Sigmoid colon (tissue), 6 donors: ENCODE measurements at regions not wholly inside any gene's neighbourhood (a gene's known extent, or its start where the extent isn't known, plus 50 kb on each side); places are given as distances from the start of the nearest gene placed in this dataset.
A peak's percentile ranks its signal among the peaks of the same experiment; 100 is the strongest.

Experiments used
- DNase-seq: peaks from one replicate; pipeline ENCODE4 v3.0.0-alpha.2; 2019
- H3K27ac ChIP-seq, 4 donors: fragments of 200-600 bp; sonication (generic); one replicate each; pipeline ENCODE4 v1.5.1; 2016 to 2019; ENCODE audit warnings: mild to moderate bottlenecking in 1 of 4
- H3K27me3 ChIP-seq, 3 donors: fragments of 200-600 bp; sonication (generic); one replicate each; pipeline ENCODE4 v1.5.1; 2019; ENCODE audit warnings: mild to moderate bottlenecking in 1 of 3
- H3K36me3 ChIP-seq, 4 donors: fragments of 200-600 bp; sonication (generic); one replicate each; pipeline ENCODE4 v1.5.1; 2016 to 2019
- H3K4me1 ChIP-seq, 4 donors: fragments of 200-600 bp; sonication (generic); one replicate each; pipeline ENCODE4 v1.5.1; 2017 to 2019
- H3K4me3 ChIP-seq, 4 donors: fragments of 200-600 bp; sonication (generic); one replicate each; pipeline ENCODE4 v1.5.1; 2017 to 2019; ENCODE audit warnings: mild to moderate bottlenecking in 2 of 4, moderate library complexity in 1 of 4
- H3K9me3 ChIP-seq, 4 donors: fragments of 200-600 bp in 3 of 4; sonication (generic) in 3 of 4; one replicate each; pipeline versions ENCODE4 v1.5.1 to v1.6.1; 2013 to 2019
- EP300 ChIP-seq, 4 donors: sonication (generic); formaldehyde crosslinking; IDR thresholded peaks; one replicate each; pipeline ENCODE4 v1.6.1; 2017; ENCODE audit warnings: antibody characterized with exemption in 4 of 4
- POLR2A ChIP-seq, 2 donors: fragments of 450-650 bp; IDR thresholded peaks; one replicate each; pipeline ENCODE4 v1.6.1; 2016; ENCODE audit warnings: antibody characterized with exemption in 2 of 2, mild to moderate bottlenecking in 2 of 2, moderate library complexity in 2 of 2
- POLR2AphosphoS5 ChIP-seq, 4 donors: sonication (generic); formaldehyde crosslinking; IDR thresholded peaks; one replicate each; pipeline ENCODE4 v1.6.1; 2017; ENCODE audit warnings: antibody characterized with exemption in 4 of 4
- WGBS, 2 donors: extraction: QIAGEN DNeasy Blood & Tissue Kit; methylation state at CpG; one replicate each; pipeline ENCODE4 v1.1.7; 2013; 5-methylcytosine and 5-hydroxymethylcytosine counted together
- intact Hi-C: fragments of 100-400 bp; cut with DNase I; formaldehyde crosslinking; loops from one replicate; pipeline ENCODE4 v1.15.1; 2023
- TF ChIP-seq, protein P1 (sequence below), 4 experiments: fragments of 450-650 bp in 3 of 4; fragments of 200-600 bp in 1 of 4; IDR thresholded peaks; one replicate each; pipeline ENCODE4 v1.5.1; 2016 to 2019; ENCODE audit warnings: antibody characterized with exemption in 4 of 4, mild to moderate bottlenecking in 3 of 4, moderate library complexity in 2 of 4
- donor health status: healthy with polysubstance abuse.
- donor health status: healthy.

- WGBS, 2 donors = 85 to 88% methylated on average over 4 of the region's 4 CpGs
- peaks cover 0 to 13% (median 7%) of the 10 kb centered on the region in 4 donors for H3K4me1 ChIP-seq
- DNase-seq = peak; percentile 52
- no peaks in the 10 kb centered on the region for H3K9me3 ChIP-seq
- no peak for TF ChIP-seq POLR2AphosphoS5 (IDR thresholded peaks at IDR 0.05)
- no peak for TF ChIP-seq POLR2A (IDR thresholded peaks at IDR 0.05)
- TF ChIP-seq EP300 (IDR thresholded peaks at IDR 0.05) = no peak
- H3K27me3 ChIP-seq = no peaks in the 10 kb centered on the region
- intact Hi-C loops = no loop called here
- H3K36me3 ChIP-seq = no peaks in the 10 kb centered on the region
- no peak overlapping the region for H3K27ac ChIP-seq
- no peak overlapping the region for H3K4me3 ChIP-seq
Measured at GRCh38 chr10:78867555-78867939, 201.2 kb upstream of the ZMIZ1 start.

GRCh38 chr10:78868048-78868447, 200.7 kb upstream of the ZMIZ1 start:
- Histone ChIP-seq H3K27me3 (no peaks in the 10 kb centered on the region), H3K4me3 (no peak overlapping the region), H3K9me3 (no peaks in the 10 kb centered on the region), H3K4me1 (peaks cover 0 to 13% (median 7%) of the 10 kb centered on the region in 4 donors), H3K36me3 (no peaks in the 10 kb centered on the region), H3K27ac (no peak overlapping the region)
- DNase-seq = no peak
- 86 to 91% methylated on average over 3 of the region's 3 CpGs for WGBS, 2 donors
- intact Hi-C loops = no loop called here
- no peak for TF ChIP-seq POLR2AphosphoS5 (IDR thresholded peaks at IDR 0.05)
- TF ChIP-seq, protein P1, sequence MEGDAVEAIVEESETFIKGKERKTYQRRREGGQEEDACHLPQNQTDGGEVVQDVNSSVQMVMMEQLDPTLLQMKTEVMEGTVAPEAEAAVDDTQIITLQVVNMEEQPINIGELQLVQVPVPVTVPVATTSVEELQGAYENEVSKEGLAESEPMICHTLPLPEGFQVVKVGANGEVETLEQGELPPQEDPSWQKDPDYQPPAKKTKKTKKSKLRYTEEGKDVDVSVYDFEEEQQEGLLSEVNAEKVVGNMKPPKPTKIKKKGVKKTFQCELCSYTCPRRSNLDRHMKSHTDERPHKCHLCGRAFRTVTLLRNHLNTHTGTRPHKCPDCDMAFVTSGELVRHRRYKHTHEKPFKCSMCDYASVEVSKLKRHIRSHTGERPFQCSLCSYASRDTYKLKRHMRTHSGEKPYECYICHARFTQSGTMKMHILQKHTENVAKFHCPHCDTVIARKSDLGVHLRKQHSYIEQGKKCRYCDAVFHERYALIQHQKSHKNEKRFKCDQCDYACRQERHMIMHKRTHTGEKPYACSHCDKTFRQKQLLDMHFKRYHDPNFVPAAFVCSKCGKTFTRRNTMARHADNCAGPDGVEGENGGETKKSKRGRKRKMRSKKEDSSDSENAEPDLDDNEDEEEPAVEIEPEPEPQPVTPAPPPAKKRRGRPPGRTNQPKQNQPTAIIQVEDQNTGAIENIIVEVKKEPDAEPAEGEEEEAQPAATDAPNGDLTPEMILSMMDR (IDR thresholded peaks at IDR 0.05) = no peak
- TF ChIP-seq EP300 (IDR thresholded peaks at IDR 0.05) = no peak
- TF ChIP-seq POLR2A (IDR thresholded peaks at IDR 0.05) = no peak

GRCh38 chr10:78868456-78868855, 200.3 kb upstream of the ZMIZ1 start:
- Histone ChIP-seq H3K4me3 (no peak overlapping the region), H3K9me3 (no peaks in the 10 kb centered on the region), H3K36me3 (no peaks in the 10 kb centered on the region), H3K27ac (no peak overlapping the region), H3K4me1 (peaks cover 0 to 13% (median 7%) of the 10 kb centered on the region in 4 donors), H3K27me3 (no peaks in the 10 kb centered on the region)
- intact Hi-C loops = no loop called here
- WGBS, 2 donors = 91 to 92% methylated on average over 5 of the region's 5 CpGs
- no peak for DNase-seq
- no peak for TF ChIP-seq POLR2A (IDR thresholded peaks at IDR 0.05)
- no peak for TF ChIP-seq EP300 (IDR thresholded peaks at IDR 0.05)
- TF ChIP-seq, protein P1 (IDR thresholded peaks at IDR 0.05) = no peak
- TF ChIP-seq POLR2AphosphoS5 (IDR thresholded peaks at IDR 0.05) = no peak

- Histone ChIP-seq H3K36me3 (no peaks in the 10 kb centered on the region), H3K27me3 (no peaks in the 10 kb centered on the region), H3K4me3 (no peak overlapping the region), H3K27ac (no peak overlapping the region), H3K4me1 (peaks cover 0 to 13% (median 7%) of the 10 kb centered on the region in 4 donors), H3K9me3 (no peaks in the 10 kb centered on the region)
- DNase-seq = peak; percentile 29
- intact Hi-C loops = no loop called here
- WGBS, 2 donors = 95 to 96% methylated on average over 7 of the region's 7 CpGs
- TF ChIP-seq, protein P1 (IDR thresholded peaks at IDR 0.05) = no peak
- TF ChIP-seq POLR2AphosphoS5 (IDR thresholded peaks at IDR 0.05) (no peak), EP300 (IDR thresholded peaks at IDR 0.05) (no peak), POLR2A (IDR thresholded peaks at IDR 0.05) (no peak)
Measured at GRCh38 chr10:78868861-78869260, 199.9 kb upstream of the ZMIZ1 start.

GRCh38 chr10:78869508-78870454, 199.0 kb upstream of the ZMIZ1 start:
- Histone ChIP-seq H3K27ac (no peak overlapping the region), H3K27me3 (no peaks in the 10 kb centered on the region), H3K36me3 (no peaks in the 10 kb centered on the region), H3K4me3 (no peak overlapping the region), H3K9me3 (no peaks in the 10 kb centered on the region), H3K4me1 (peaks cover 0 to 13% (median 7%) of the 10 kb centered on the region in 4 donors)
- WGBS, 2 donors = 79 to 82% methylated on average over 23 of the region's 23 CpGs
- DNase-seq = peak; percentile 40
- TF ChIP-seq, protein P1 (IDR thresholded peaks at IDR 0.05) = no peak
- TF ChIP-seq POLR2AphosphoS5 (IDR thresholded peaks at IDR 0.05) (no peak), EP300 (IDR thresholded peaks at IDR 0.05) (no peak)
- intact Hi-C loops = no loop called here
